Choroid plexus epithelial cell (primary cell): ENCODE measurements at regions not wholly inside any gene's neighbourhood (a gene's known extent, or its start where the extent isn't known, plus 50 kb on each side); places are given as distances from the start of the nearest gene placed in this dataset.

Experiments used
- DNase-seq: peaks from one replicate; pipeline ENCODE4 v3.0.0-alpha.2; 2010; ENCODE audit warnings: low read depth
- H3K4me3 ChIP-seq: 2 replicates; pipeline ENCODE4 v1.5.1; 2011; ENCODE audit warnings: low read depth, mild to moderate bottlenecking, control low read depth, low read length, moderate library complexity
- TF ChIP-seq, protein P1 (sequence below): conservative IDR thresholded peaks from 2 replicates; pipeline ENCODE4 v1.5.1; 2011; ENCODE audit warnings: low read depth, mild to moderate bottlenecking, control low read depth, inconsistent platforms, low read length, moderate library complexity

DNA sequence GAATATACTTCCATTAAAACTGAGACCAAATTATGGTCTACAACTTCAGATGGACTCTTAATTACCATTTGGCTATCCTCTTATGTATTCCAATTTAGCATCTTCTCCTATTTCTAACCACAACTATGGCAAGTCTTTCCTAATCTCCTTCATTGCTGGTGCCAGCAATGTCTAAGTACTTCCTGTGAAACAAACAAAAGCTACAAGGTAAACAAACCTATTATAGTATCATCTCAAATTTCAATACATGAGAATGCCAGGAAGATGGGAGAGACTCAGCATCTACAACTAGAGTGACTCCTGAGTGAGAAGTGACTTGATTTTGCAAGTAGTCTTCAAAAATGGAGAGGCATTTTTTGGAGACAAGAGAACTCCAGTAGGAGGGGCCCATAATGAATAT, 202.9 kb upstream of the ATXN7L3B start:
- peak; percentile 60 for DNase-seq
- TF ChIP-seq, protein P1, sequence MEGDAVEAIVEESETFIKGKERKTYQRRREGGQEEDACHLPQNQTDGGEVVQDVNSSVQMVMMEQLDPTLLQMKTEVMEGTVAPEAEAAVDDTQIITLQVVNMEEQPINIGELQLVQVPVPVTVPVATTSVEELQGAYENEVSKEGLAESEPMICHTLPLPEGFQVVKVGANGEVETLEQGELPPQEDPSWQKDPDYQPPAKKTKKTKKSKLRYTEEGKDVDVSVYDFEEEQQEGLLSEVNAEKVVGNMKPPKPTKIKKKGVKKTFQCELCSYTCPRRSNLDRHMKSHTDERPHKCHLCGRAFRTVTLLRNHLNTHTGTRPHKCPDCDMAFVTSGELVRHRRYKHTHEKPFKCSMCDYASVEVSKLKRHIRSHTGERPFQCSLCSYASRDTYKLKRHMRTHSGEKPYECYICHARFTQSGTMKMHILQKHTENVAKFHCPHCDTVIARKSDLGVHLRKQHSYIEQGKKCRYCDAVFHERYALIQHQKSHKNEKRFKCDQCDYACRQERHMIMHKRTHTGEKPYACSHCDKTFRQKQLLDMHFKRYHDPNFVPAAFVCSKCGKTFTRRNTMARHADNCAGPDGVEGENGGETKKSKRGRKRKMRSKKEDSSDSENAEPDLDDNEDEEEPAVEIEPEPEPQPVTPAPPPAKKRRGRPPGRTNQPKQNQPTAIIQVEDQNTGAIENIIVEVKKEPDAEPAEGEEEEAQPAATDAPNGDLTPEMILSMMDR: no peak
- no peak overlapping the region for H3K4me3 ChIP-seq

DNA sequence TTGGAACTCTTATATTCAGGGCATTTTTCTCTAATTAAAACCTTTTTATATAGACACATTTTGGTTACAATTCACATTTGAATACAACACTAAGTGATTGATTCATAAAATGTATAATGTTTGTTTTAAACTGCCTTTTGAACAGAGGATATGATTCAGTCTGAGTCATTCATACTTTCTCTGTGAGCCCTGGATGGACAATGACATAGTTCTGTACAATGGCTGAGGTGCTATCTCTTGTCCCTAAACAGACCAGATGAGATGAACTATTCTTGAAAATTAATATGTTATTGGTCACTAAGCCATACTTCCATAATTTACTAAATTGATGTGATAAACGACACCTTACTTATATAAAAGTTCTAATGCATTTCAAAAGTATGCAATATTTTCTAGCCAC, 199.7 kb upstream of the ATXN7L3B start:
- DNase-seq: peak; percentile 60
- no peak overlapping the region for H3K4me3 ChIP-seq

DNA sequence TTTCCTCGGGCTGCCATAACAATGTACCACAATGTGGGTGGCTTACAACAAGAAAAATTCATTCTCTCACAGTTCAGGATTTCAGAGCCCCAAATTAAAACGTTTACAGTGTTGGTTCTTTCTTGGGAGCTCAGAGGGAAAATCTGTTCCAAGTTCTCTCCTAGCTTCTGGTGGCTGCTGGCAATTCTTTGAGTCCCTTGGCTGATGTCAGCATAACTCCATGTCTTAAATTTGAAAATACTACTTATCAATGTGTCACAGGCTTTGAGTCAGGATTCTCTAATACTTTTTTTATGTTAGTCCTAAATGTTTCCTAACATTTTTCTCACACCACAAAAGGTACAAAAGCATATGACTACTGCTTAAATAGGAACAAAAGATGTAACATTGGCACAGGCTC, 198.4 kb upstream of the ATXN7L3B start:
- H3K4me3 ChIP-seq: no peak overlapping the region
- TF ChIP-seq, protein P1: no peak
- no peak for DNase-seq

More for the DNA sequence above, 199.7 kb upstream of the ATXN7L3B start:
- TF ChIP-seq, protein P1: no peak

DNA sequence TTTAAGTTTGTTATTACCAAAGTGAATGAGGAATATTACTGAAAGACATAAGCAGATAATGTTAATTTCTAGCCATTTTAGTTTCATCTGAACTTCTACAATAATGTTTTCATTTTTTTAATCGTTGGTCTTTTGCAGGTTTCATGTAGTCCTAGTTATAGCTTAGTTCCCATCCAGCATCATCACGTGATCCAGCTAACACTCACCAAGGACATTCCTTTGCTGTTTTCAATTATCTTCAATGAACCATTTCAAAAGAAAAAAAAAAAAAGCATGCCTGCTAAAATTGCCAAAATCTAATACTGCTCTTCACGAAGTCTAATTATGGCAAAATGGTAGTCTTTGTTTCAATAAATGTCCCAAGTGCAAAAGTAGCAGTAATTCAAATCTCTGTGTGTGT, 187.7 kb upstream of the ATXN7L3B start:
- no peak overlapping the region for H3K4me3 ChIP-seq
- peak; percentile 46 for DNase-seq
- TF ChIP-seq, protein P1: no peak

DNA sequence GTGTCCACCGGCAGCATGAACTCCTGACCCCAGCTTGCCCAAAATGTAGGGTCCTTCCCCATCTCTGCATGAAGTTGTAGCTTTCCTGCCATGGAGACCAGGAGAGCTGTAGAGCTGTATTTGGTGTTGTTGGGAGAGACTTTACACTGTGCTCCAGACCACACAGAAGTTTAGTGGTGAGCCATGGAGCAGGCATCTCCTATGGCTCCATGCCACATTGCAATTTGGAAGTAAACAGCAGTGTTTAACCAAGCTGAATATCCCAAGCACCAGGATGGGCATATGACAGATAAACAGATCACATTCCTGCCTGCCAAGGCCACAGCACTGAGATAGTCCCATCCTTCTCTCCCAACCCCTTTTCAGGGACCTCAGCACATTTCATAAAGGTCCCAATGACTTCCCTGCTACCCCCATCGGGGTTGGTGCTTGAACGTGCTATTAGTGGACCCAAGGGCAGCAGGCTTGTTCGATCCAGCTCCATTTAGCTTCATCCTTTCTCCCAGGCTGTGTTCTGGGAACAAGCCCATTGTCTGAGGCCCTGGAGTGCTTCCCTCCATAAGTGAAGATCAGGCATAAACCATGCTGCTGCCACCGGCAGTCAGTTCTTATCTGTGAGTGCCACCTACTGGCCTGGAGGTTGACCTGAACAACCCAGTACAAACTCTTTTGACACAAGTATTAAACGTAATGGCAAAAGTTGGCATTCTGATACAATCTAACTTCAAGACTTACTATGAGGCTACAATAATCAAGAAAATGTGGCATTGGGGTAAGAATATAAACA, 172.3 kb upstream of the ATXN7L3B start:
- DNase-seq: peak; percentile 79
- H3K4me3 ChIP-seq: no peak overlapping the region
- TF ChIP-seq, protein P1: peak; percentile 74

DNA sequence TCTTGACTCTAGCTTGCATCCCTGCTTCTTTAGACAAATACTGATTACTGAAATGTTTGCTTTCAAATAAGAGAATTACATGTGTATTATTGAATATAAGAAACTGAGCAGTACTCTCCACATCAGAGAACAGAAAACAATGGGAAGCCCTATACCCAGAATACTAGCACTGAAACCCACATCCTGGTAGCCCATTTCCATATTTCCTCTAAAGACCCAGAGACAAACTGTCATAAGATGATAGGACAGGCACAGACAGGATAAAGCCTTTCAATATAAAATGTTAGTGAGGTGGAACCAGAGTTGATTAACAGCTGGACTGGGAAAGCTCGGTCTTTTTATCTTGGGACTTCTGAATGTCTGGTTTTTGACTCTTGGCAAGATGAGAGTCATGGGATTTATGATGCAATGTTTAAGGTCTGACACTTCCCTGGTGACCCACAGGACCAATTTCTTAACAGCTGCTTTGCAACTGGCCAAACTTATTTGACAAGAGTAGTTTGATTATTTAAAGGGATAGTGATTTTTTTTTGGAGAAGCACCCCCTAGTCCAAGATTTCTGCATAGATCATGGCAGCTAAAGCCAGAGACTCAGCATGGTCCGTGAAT, 166.9 kb upstream of the ATXN7L3B start:
- DNase-seq: peak; percentile 4
- TF ChIP-seq, protein P1: no peak
- H3K4me3 ChIP-seq: no peak overlapping the region
